ENCODE measurements at regions not wholly inside any gene's neighbourhood (a gene's known extent, or its start where the extent isn't known, plus 50 kb on each side); places are given as distances from the start of the nearest gene placed in this dataset.

DNA sequence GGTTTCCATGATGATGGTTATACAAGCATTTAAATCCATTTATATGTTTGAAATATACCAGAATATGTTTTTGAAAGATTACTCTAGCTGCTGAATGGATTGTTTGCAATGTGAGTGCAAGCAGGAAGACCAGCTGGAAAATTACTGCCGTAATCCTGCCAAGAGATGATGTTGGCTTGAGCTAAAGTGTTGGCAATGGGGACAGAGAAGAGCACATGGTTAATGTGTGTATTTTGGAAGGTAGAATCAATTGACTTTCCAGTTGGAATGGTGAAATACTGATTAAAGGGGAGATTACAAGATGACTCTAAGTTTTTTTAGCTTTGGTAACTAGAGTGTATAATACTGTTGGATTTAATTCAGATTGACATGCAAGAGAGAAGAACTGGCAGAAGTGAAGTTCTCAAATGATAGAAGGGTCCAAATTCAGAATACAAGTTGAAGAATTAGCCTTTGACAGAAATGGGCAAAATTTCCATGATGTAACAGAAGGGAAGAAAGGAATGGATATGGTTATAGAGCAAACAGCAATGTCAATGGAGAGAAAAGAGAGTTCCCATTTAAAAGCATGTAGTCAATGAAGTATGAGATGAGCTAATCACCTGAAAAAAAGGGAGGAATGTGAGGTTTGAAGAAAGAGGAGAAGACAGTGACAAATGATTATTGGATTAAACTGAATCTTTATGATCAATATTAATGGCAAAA lies 422.0 kb downstream of the CDC14C start:
- TF ChIP-seq EZH2 (IDR thresholded peaks at IDR 0.05; ENCODE audit: borderline replicate concordance, low read length) = no peak
- TF ChIP-seq, protein P1, sequence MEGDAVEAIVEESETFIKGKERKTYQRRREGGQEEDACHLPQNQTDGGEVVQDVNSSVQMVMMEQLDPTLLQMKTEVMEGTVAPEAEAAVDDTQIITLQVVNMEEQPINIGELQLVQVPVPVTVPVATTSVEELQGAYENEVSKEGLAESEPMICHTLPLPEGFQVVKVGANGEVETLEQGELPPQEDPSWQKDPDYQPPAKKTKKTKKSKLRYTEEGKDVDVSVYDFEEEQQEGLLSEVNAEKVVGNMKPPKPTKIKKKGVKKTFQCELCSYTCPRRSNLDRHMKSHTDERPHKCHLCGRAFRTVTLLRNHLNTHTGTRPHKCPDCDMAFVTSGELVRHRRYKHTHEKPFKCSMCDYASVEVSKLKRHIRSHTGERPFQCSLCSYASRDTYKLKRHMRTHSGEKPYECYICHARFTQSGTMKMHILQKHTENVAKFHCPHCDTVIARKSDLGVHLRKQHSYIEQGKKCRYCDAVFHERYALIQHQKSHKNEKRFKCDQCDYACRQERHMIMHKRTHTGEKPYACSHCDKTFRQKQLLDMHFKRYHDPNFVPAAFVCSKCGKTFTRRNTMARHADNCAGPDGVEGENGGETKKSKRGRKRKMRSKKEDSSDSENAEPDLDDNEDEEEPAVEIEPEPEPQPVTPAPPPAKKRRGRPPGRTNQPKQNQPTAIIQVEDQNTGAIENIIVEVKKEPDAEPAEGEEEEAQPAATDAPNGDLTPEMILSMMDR (IDR thresholded peaks at IDR 0.05; ENCODE audit: low read length) = no peak

All from OCI-LY1 (cell line).